CD14-positive monocyte (primary cell): ENCODE measurements at regions not wholly inside any gene's neighbourhood (a gene's known extent, or its start where the extent isn't known, plus 50 kb on each side); places are given as distances from the start of the nearest gene placed in this dataset.

Experiments used
- DNase-seq, 3 donors: peaks; one replicate each; pipeline ENCODE4 v3.0.0-alpha.2; 2011 to 2022
- H2AFZ ChIP-seq: 2 replicates; pipeline ENCODE4 v1.6.0; 2012; ENCODE audit warnings: mild to moderate bottlenecking, low read depth, low read length, inconsistent platforms; ENCODE audit not compliant: insufficient read depth, poor library complexity, severe bottlenecking
- H3K27ac ChIP-seq, 2 donors: 1 replicate in 1 of 2; 2 replicates in 1 of 2; pipeline ENCODE4 v1.5.1; 2012 to 2013; ENCODE audit warnings: low read length in 2 of 2, control low read depth in 1 of 2, inconsistent platforms in 1 of 2, low read depth in 1 of 2, mild to moderate bottlenecking in 1 of 2
- H3K27me3 ChIP-seq, 2 donors: one replicate each; pipeline versions ENCODE4 v1.6.0 to v1.6.1; 2011 to 2013; ENCODE audit warnings: low read length in 2 of 2; ENCODE audit not compliant: control insufficient read depth in 2 of 2, insufficient read depth in 2 of 2
- H3K36me3 ChIP-seq, 2 donors: replicated peaks in 1 of 2; 1 replicate in 1 of 2; 2 replicates in 1 of 2; pipeline versions ENCODE4 v1.5.1 to v1.6.1; 2012 to 2013; ENCODE audit warnings: low read length in 2 of 2, control low read depth in 1 of 2, inconsistent platforms in 1 of 2, mild to moderate bottlenecking in 1 of 2; ENCODE audit not compliant: insufficient read depth in 2 of 2, control insufficient read depth in 1 of 2
- H3K4me1 ChIP-seq, 2 donors: 1 replicate in 1 of 2; 2 replicates in 1 of 2; pipeline versions ENCODE4 v1.5.1 to v1.6.1; 2012 to 2013; ENCODE audit warnings: low read length in 2 of 2, control low read depth in 1 of 2, inconsistent platforms in 1 of 2, mild to moderate bottlenecking in 1 of 2, moderate library complexity in 1 of 2; ENCODE audit not compliant: insufficient read depth in 2 of 2, control insufficient read depth in 1 of 2
- H3K4me2 ChIP-seq: replicated peaks from 2 replicates; pipeline ENCODE3; 2012; ENCODE audit warnings: low read length, moderate library complexity, mild to moderate bottlenecking; ENCODE audit not compliant: poor library complexity, severe bottlenecking; ENCODE audit errors: extremely low read depth
- H3K4me3 ChIP-seq, 3 experiments: fragments of 200-600 bp in 1 of 3; sonication (generic) in 1 of 3; replicated peaks in 1 of 3; 1 replicate in 2 of 3; 2 replicates in 1 of 3; pipeline ENCODE4 v1.5.1; 2011 to 2013; ENCODE audit warnings: low read length in 3 of 3, mild to moderate bottlenecking in 3 of 3, control low read depth in 2 of 3, low read depth in 2 of 3, inconsistent platforms in 1 of 3, moderate library complexity in 1 of 3
- H3K79me2 ChIP-seq: 2 replicates; pipeline ENCODE4 v1.6.0; 2012; ENCODE audit warnings: mild to moderate bottlenecking, control low read depth, inconsistent platforms, low read length, moderate library complexity; ENCODE audit not compliant: insufficient read depth
- H3K9ac ChIP-seq: 2 replicates; pipeline ENCODE4 v1.6.0; 2017; ENCODE audit warnings: low read length, mild to moderate bottlenecking; ENCODE audit not compliant: insufficient read depth, poor library complexity, severe bottlenecking
- H3K9me3 ChIP-seq, 2 donors: replicated peaks in 1 of 2; 1 replicate in 1 of 2; 2 replicates in 1 of 2; pipeline versions ENCODE4 v1.5.1 to v1.6.1; 2012 to 2013; ENCODE audit warnings: low read length in 2 of 2, control low read depth in 1 of 2; ENCODE audit not compliant: control insufficient read depth in 1 of 2, insufficient read depth in 1 of 2
- H4K20me1 ChIP-seq: 2 replicates; pipeline ENCODE4 v1.6.0; 2012; ENCODE audit warnings: mild to moderate bottlenecking, low read length, control low read depth, moderate library complexity; ENCODE audit not compliant: insufficient read depth
- H3K27ac Mint-ChIP-seq, 7 donors: one replicate each; pipeline ENCODE4 v1.8.0; 2020; ENCODE audit warnings: mild to moderate bottlenecking in 7 of 7, mixed read lengths in 7 of 7, moderate library complexity in 6 of 7, inconsistent platforms in 2 of 7
- H3K27me3 Mint-ChIP-seq, 3 donors: one replicate each; pipeline ENCODE4 v1.8.0; 2021 to 2022; ENCODE audit warnings: low read depth in 3 of 3, mild to moderate bottlenecking in 3 of 3, mixed read lengths in 3 of 3, moderate library complexity in 3 of 3, inconsistent platforms in 1 of 3
- H3K36me3 Mint-ChIP-seq, 2 donors: one replicate each; pipeline ENCODE4 v1.8.0; 2020; ENCODE audit warnings: mixed read lengths in 2 of 2, inconsistent platforms in 1 of 2, mild to moderate bottlenecking in 1 of 2
- H3K4me1 Mint-ChIP-seq: one replicate; pipeline ENCODE4 v1.8.0; 2020; ENCODE audit warnings: mild to moderate bottlenecking, mixed read lengths
- H3K4me3 Mint-ChIP-seq, 2 donors: one replicate each; pipeline ENCODE4 v1.8.0; 2020; ENCODE audit warnings: mild to moderate bottlenecking in 2 of 2, mixed read lengths in 2 of 2, moderate library complexity in 1 of 2
- H3K9me3 Mint-ChIP-seq, 7 donors: one replicate each; pipeline ENCODE4 v1.8.0; 2020 to 2022; ENCODE audit warnings: mixed read lengths in 7 of 7, mild to moderate bottlenecking in 6 of 7, moderate library complexity in 6 of 7, inconsistent platforms in 2 of 7
- CTCF ChIP-seq: fragments of 200-600 bp; IDR thresholded peaks from one replicate; pipeline ENCODE4 v1.8.0; 2022; ENCODE audit warnings: antibody characterized with exemption, mild to moderate bottlenecking
- WGBS: methylation state at CpG from one replicate; pipeline ENCODE4 v1.1.5; 2013; ENCODE audit warnings: missing lambda C conversion rate; ENCODE audit not compliant: insufficient coverage; 5-methylcytosine and 5-hydroxymethylcytosine counted together
- intact Hi-C, 2 donors: fragments of 100-400 bp; cut with micrococcal nuclease; formaldehyde crosslinking; loops; one replicate each; pipeline versions ENCODE4 v1.15.0 to v1.15.1; 2023

- peak overlapping the region in 1 of 2 donors; percentile 75 for H3K4me3 Mint-ChIP-seq
Measured at GRCh38 chr1:8216005-8216404, 101.9 kb upstream of the SLC45A1 start.

GRCh38 chr1:8214501-8215173, 103.3 kb upstream of the SLC45A1 start:
- H3K27me3 Mint-ChIP-seq, result peaks cover 15 to 33% (median 23%) of the 10 kb centered on the region in 3 donors
- Histone ChIP-seq H3K79me2 (no peaks in the 10 kb centered on the region), H3K27ac (no peak overlapping the region), H3K4me3 (no peak overlapping the region), H3K9me3 (no peaks in the 10 kb centered on the region), H3K4me2 (no peak overlapping the region), H3K36me3 (no peaks in the 10 kb centered on the region), H2AFZ (no peak overlapping the region), H3K9ac (no peak overlapping the region), H4K20me1 (no peaks in the 10 kb centered on the region), H3K4me1 (peaks cover 56 to 68% of the 10 kb centered on the region in 2 donors), H3K27me3 (peaks cover 0 to 24% of the 10 kb centered on the region in 2 donors)
- no peak for TF ChIP-seq CTCF
- no CpG with 5 or more reads among the region's 6 CpGs for WGBS
- peaks cover 3 to 5% of the 10 kb centered on the region in 2 donors for H3K36me3 Mint-ChIP-seq
- peaks cover 0 to 2% (median 0%) of the 10 kb centered on the region in 7 donors for H3K9me3 Mint-ChIP-seq
- H3K4me3 Mint-ChIP-seq, result peak overlapping the region in 1 of 2 donors; percentile 4
- H3K27ac Mint-ChIP-seq, result no peak overlapping the region
- intact Hi-C loops, result no loop called here
- DNase-seq, result no peak
- H3K4me1 Mint-ChIP-seq, result peaks cover 69% of the 10 kb centered on the region

More at GRCh38 chr1:8216005-8216404, 101.9 kb upstream of the SLC45A1 start:
- DNase-seq, result no peak
- H3K9ac ChIP-seq, result no peak overlapping the region
- H4K20me1 ChIP-seq, result no peaks in the 10 kb centered on the region
- H3K4me2 ChIP-seq, result no peak overlapping the region
- no peaks in the 10 kb centered on the region for H3K36me3 ChIP-seq
- H3K4me3 ChIP-seq, result no peak overlapping the region
- H3K4me1 ChIP-seq, result peaks cover 52 to 62% of the 10 kb centered on the region in 2 donors
- H2AFZ ChIP-seq, result no peak overlapping the region
- H3K36me3 Mint-ChIP-seq, result peaks cover 3 to 5% of the 10 kb centered on the region in 2 donors
- H3K27me3 Mint-ChIP-seq, result peaks cover 12 to 33% (median 23%) of the 10 kb centered on the region in 3 donors
- H3K9me3 ChIP-seq, result no peaks in the 10 kb centered on the region
- no peak overlapping the region for H3K27ac Mint-ChIP-seq
- no CpG with 5 or more reads among the region's 1 CpG for WGBS
- peaks cover 62% of the 10 kb centered on the region for H3K4me1 Mint-ChIP-seq
- peaks cover 0 to 5% (median 0%) of the 10 kb centered on the region in 7 donors for H3K9me3 Mint-ChIP-seq
- no peaks in the 10 kb centered on the region for H3K79me2 ChIP-seq
- peaks cover 0 to 24% of the 10 kb centered on the region in 2 donors for H3K27me3 ChIP-seq
- no peak overlapping the region for H3K27ac ChIP-seq
- intact Hi-C loops, result no loop called here
- TF ChIP-seq CTCF, result no peak
